ENCODE measurements at regions not wholly inside any gene's neighbourhood (a gene's known extent, or its start where the extent isn't known, plus 50 kb on each side); places are given as distances from the start of the nearest gene placed in this dataset.

- no peak for TF ChIP-seq NCOA1 (CRISPR knock-in tag; IDR thresholded peaks at IDR 0.05)
- TF ChIP-seq MTF2 (CRISPR knock-in tag; IDR thresholded peaks at IDR 0.05; ENCODE audit: borderline replicate concordance): no peak
Observed at GRCh38 chr6:56005426-56005825, 130.0 kb upstream of the BMP5 start.

Data from HepG2 (cell line).